ENCODE measurements at regions not wholly inside any gene's neighbourhood (a gene's known extent, or its start where the extent isn't known, plus 50 kb on each side); places are given as distances from the start of the nearest gene placed in this dataset.

GRCh38 chr5:120792477-120792876, 328.4 kb downstream of the PRR16 start:
- no peak for TF ChIP-seq CTCF (IDR thresholded peaks at IDR 0.05; ENCODE audit: low read depth, low read length, poor library complexity, severe bottlenecking)
- no peak for TF ChIP-seq EZH2phosphoT487 (IDR thresholded peaks at IDR 0.05; ENCODE audit: borderline replicate concordance, low read length)
